Caco-2 (cell line): ENCODE measurements at regions not wholly inside any gene's neighbourhood (a gene's known extent, or its start where the extent isn't known, plus 50 kb on each side); places are given as distances from the start of the nearest gene placed in this dataset.
"Not testable (repeated sequence)": the region's sequence is repeated elsewhere in the genome, so short reads cannot be mapped to it uniquely, and the experiment has no call there.

ENCODE experiments used
- BruUV-seq: library from RNA; stranded (reverse); fragments of 400-500 nt; replicated peaks from 2 replicates; lab custom pipeline; 2021; lab: Mats Ljungman, UMichigan
- CTCF ChIA-PET: fragments of 300-600 bp; sonication (Branson Sonifier 250); formaldehyde crosslinking; loops from one replicate; lab custom pipeline; 2022; ENCODE audit warnings: antibody characterized with exemption; lab: Charles Lee
- POLR2A ChIA-PET: fragments of 300-600 bp; sonication (Branson Sonifier 250); formaldehyde crosslinking; loops from one replicate; lab custom pipeline; 2022; ENCODE audit warnings: antibody characterized with exemption; lab: Charles Lee
- DNase-seq, 2 experiments: peaks; one replicate each; pipeline versions ENCODE4 v3.0.0 to v3.0.0-alpha.2; 2020 to 2022
- H3K27me3 ChIP-seq: replicated peaks from 2 replicates; pipeline ENCODE4 v1.6.0; 2011; ENCODE audit warnings: low read length; ENCODE audit not compliant: control insufficient read depth, insufficient read depth
- H3K36me3 ChIP-seq: 2 replicates; pipeline ENCODE4 v1.5.1; 2011; ENCODE audit warnings: low read length; ENCODE audit not compliant: control insufficient read depth, insufficient read depth
- H3K4me1 ChIP-seq: fragments of 250-450 bp; sonication (Bioruptor Pico); 2 replicates; pipeline ENCODE4 v1.5.1; 2020; ENCODE audit warnings: mild to moderate bottlenecking
- H3K4me3 ChIP-seq: 2 replicates; pipeline ENCODE4 v1.5.1; 2011; ENCODE audit warnings: low read depth, mild to moderate bottlenecking, control low read depth, low read length
- H3K9me3 ChIP-seq: fragments of 250-450 bp; sonication (Bioruptor Pico); 2 replicates; pipeline ENCODE4 v1.5.1; 2020; ENCODE audit warnings: mild to moderate bottlenecking, moderate library complexity
- H3K27ac Mint-ChIP-seq: one replicate; pipeline ENCODE4 v1.8.0; 2022; ENCODE audit warnings: mixed read lengths; ENCODE audit not compliant: unreplicated experiment
- H3K27me3 Mint-ChIP-seq: one replicate; pipeline ENCODE4 v1.8.0; 2022; ENCODE audit warnings: mixed read lengths; ENCODE audit not compliant: insufficient read depth, unreplicated experiment
- H3K36me3 Mint-ChIP-seq: one replicate; pipeline ENCODE4 v1.8.0; 2022; ENCODE audit warnings: mild to moderate bottlenecking, mixed read lengths; ENCODE audit not compliant: insufficient read depth, unreplicated experiment
- H3K4me1 Mint-ChIP-seq: one replicate; pipeline ENCODE4 v1.8.0; 2022; ENCODE audit warnings: low read depth, mixed read lengths; ENCODE audit not compliant: unreplicated experiment
- H3K4me3 Mint-ChIP-seq: one replicate; pipeline ENCODE4 v1.8.0; 2022; ENCODE audit warnings: mild to moderate bottlenecking, moderate library complexity, mixed read lengths; ENCODE audit not compliant: unreplicated experiment
- H3K9me3 Mint-ChIP-seq: one replicate; pipeline ENCODE4 v1.8.0; 2022; ENCODE audit warnings: mixed read lengths; ENCODE audit not compliant: unreplicated experiment
- CTCF ChIP-seq, 2 experiments: fragments of 200-600 bp in 1 of 2; IDR thresholded peaks; 1 replicate in 1 of 2; 2 replicates in 1 of 2; pipeline versions ENCODE4 v1.5.1 to v1.8.0; 2011 to 2022; ENCODE audit warnings: antibody characterized with exemption in 1 of 2, control low read depth in 1 of 2, inconsistent platforms in 1 of 2, low read depth in 1 of 2, low read length in 1 of 2, mild to moderate bottlenecking in 1 of 2, moderate library complexity in 1 of 2; ENCODE audit not compliant: insufficient read depth in 1 of 2, severe bottlenecking in 1 of 2, unreplicated experiment in 1 of 2
- intact Hi-C: fragments of 100-400 bp; cut with micrococcal nuclease; formaldehyde crosslinking; loops from one replicate; pipeline ENCODE4 v1.10.0; 2022; ENCODE audit not compliant: unreplicated experiment

GRCh38 chr1:90864681-90865080 lies 147.6 kb upstream of the BARHL2 start:
- Mint-ChIP-seq H3K4me1 (no peaks in the 10 kb centered on the region), H3K27me3 (no peaks in the 10 kb centered on the region), H3K9me3 (no peaks in the 10 kb centered on the region), H3K4me3 (no peak overlapping the region), H3K36me3 (no peaks in the 10 kb centered on the region), H3K27ac (no peak overlapping the region)
- intact Hi-C loops: no loop called here
- Histone ChIP-seq H3K36me3 (no peaks in the 10 kb centered on the region), H3K9me3 (no peaks in the 10 kb centered on the region), H3K4me1 (no peaks in the 10 kb centered on the region), H3K27me3 (no peaks in the 10 kb centered on the region), H3K4me3 (no peak overlapping the region)
- BruUV-seq: no TSS peak
- POLR2A ChIA-PET: no interaction called here
- CTCF ChIA-PET: interaction anchor here (0.7 kb wide), 1 partner anchor 302 kb away, joined by 3 read pairs; no protein-coding TSS in a partner anchor
- no peak for DNase-seq
- TF ChIP-seq CTCF (IDR thresholded peaks at IDR 0.05; ENCODE audit: insufficient read depth in 1 of 2, low read depth in 1 of 2, low read length in 1 of 2, severe bottlenecking in 1 of 2, unreplicated experiment in 1 of 2): no peak

GRCh38 chr1:90862782-90863181 lies 145.7 kb upstream of the BARHL2 start:
- Histone ChIP-seq H3K9me3 (no peaks in the 10 kb centered on the region), H3K4me3 (no peak overlapping the region), H3K27me3 (no peaks in the 10 kb centered on the region), H3K4me1 (no peaks in the 10 kb centered on the region), H3K36me3 (no peaks in the 10 kb centered on the region)
- POLR2A ChIA-PET: no interaction called here
- CTCF ChIA-PET: no interaction called here
- BruUV-seq: no TSS peak
- Mint-ChIP-seq H3K36me3 (no peaks in the 10 kb centered on the region), H3K27ac (no peak overlapping the region), H3K4me1 (no peaks in the 10 kb centered on the region), H3K9me3 (no peaks in the 10 kb centered on the region), H3K4me3 (no peak overlapping the region), H3K27me3 (no peaks in the 10 kb centered on the region)
- no peak for DNase-seq
- intact Hi-C loops: no loop called here
- TF ChIP-seq CTCF (IDR thresholded peaks at IDR 0.05; ENCODE audit: insufficient read depth in 1 of 2, low read depth in 1 of 2, low read length in 1 of 2, severe bottlenecking in 1 of 2, unreplicated experiment in 1 of 2): no peak

- H3K9me3 Mint-ChIP-seq, H3K4me1 Mint-ChIP-seq, H3K36me3 ChIP-seq, intact Hi-C loops, H3K27ac Mint-ChIP-seq, CTCF ChIA-PET, H3K4me3 ChIP-seq, H3K27me3 Mint-ChIP-seq, H3K4me3 Mint-ChIP-seq, H3K9me3 ChIP-seq, H3K27me3 ChIP-seq, H3K36me3 Mint-ChIP-seq, H3K4me1 ChIP-seq, BruUV-seq, DNase-seq, POLR2A ChIA-PET: not testable (repeated sequence)
Measured at GRCh38 chr1:90861421-90861820, 144.3 kb upstream of the BARHL2 start.
